HG03066 (cell line): ENCODE measurements at regions not wholly inside any gene's neighbourhood (a gene's known extent, or its start where the extent isn't known, plus 50 kb on each side); places are given as distances from the start of the nearest gene placed in this dataset.

Experiments
- ATAC-seq: cut with Tn5 transposase; IDR thresholded peaks from one replicate; pipeline ENCODE4 v1.9.1; 2021; ENCODE audit warnings: low read depth; ENCODE audit not compliant: unreplicated experiment

GRCh38 chr3:160162440-160162839 is 62.8 kb upstream of the C3orf80 start:
- ATAC-seq: no peak

DNA sequence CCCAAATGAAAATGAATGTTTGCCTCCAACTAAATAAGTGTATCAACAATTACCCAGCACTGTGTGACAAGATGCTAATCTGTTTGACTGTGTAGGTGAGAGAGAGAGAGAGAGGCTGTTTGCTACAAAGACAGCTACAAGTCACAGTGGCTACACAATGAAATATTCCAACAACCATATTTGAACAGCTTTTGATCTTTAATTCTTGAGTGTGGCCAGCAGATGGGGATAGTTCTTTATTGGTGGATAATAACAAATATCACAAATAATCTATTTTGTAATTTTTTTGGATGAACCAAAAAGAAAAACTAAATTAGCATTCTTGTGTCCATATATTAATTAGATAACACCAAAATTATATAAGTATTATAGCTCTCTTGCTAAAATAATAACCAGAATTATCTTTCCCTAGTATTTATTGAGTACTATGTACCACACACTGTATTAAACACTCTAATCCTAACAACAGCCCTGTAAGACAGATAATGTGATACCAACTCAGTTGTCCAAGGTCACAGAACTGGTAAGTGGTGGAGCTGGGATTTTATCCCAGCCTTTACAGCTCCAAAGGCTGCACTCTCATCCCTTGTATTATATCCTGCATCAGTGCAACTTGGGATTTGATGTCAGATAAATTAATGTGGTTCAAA is 61.9 kb upstream of the C3orf80 start:
- ATAC-seq: no peak

GRCh38 chr3:160168246-160168645 is 57.0 kb upstream of the C3orf80 start:
- ATAC-seq: no peak

- no peak for ATAC-seq
Measured at GRCh38 chr3:160169139-160169976, 55.9 kb upstream of the C3orf80 start.

DNA sequence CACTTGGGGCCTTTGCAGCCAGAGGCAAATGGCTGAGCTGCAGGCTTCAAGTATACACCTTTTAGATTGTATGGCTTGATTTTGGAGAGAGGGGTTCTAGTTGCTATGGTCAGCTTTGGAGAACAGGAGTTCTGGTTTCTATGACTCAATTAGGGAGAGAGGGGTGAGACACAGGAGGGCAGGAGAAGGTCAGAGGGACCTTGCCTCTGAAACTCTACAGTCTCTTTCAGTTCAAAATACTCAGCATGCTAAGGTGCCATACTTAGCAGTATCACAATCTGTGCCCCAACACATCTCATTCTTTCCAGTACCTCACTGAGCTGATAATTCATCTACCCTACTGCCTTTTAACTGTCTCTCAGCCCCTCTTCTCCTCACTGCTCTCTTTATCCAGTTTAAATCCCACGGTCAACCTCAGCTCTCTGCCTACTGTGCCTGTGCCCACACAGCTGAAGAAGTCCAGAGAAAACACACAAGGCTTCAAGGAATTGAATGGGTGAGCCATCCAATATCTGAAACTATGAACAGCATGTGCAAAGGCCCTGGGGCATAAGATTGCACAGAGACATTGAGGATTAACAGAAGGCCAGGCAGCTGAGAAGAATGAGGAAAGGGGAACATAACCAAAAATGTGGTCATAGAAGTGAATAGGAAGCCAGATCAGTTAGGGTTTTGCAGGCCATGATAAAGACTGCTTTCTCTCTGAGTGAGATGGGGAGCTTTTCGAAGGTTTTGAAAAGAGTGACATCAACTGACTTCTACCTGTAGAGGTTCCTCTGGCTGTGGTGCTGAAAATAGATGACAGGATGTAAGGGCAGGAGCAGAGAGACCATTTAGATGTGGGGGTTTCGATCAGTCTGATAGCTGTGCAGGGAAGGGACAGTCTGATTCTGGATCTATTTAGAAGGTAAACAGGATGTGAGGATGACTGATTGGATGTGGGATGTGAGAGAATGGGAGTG is 54.5 kb upstream of the C3orf80 start:
- ATAC-seq: no peak

DNA sequence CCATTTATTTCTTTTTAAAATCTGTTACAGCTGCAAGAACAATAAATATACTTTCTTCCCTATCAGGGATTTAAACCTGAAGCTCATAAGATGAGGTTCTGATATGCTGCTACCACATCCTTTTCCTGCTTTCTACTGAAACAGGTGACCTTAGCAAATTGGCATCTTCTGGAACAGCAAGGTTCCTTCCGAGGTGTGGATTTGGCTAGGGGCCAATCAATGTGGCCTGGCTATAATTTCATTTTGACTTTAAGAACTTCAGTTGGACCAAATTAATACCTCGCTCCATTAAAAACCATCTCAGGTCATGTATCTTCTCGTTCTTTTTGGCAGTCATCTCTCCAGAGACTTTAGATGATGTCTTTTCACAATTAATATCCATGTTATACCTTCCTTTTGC is 53.4 kb upstream of the C3orf80 start:
- ATAC-seq: no peak

GRCh38 chr3:160174621-160175020 is 50.6 kb upstream of the C3orf80 start:
- ATAC-seq: no peak
